ENCODE measurements at regions not wholly inside any gene's neighbourhood (a gene's known extent, or its start where the extent isn't known, plus 50 kb on each side); places are given as distances from the start of the nearest gene placed in this dataset.

GRCh38 chr3:87425056-87425455 is 148.7 kb upstream of the POU1F1 start:
- H3K4me1 ChIP-seq (ENCODE audit: control insufficient read depth, insufficient read depth, low read length): no peaks in the 10 kb centered on the region
- no peak overlapping the region for H3K4me3 ChIP-seq (ENCODE audit: low read depth, low read length)
- no peaks in the 10 kb centered on the region for H3K9me3 ChIP-seq (ENCODE audit: control insufficient read depth, insufficient read depth, low read length)
- H3K36me3 ChIP-seq (ENCODE audit: control insufficient read depth, insufficient read depth, low read length): no peaks in the 10 kb centered on the region
- no peak overlapping the region for H3K27ac ChIP-seq (ENCODE audit: low read depth, low read length)
- no peak overlapping the region for H3K9ac ChIP-seq (ENCODE audit: low read depth, low read length)
- no peaks in the 10 kb centered on the region for H3K27me3 ChIP-seq (ENCODE audit: control insufficient read depth, insufficient read depth, low read length)

- Histone ChIP-seq H3K9ac (ENCODE audit: low read depth, low read length) (no peak overlapping the region), H3K27ac (ENCODE audit: low read depth, low read length) (no peak overlapping the region), H3K36me3 (ENCODE audit: control insufficient read depth, insufficient read depth, low read length) (no peaks in the 10 kb centered on the region), H3K4me3 (ENCODE audit: low read depth, low read length) (no peak overlapping the region), H3K9me3 (ENCODE audit: control insufficient read depth, insufficient read depth, low read length) (no peaks in the 10 kb centered on the region), H3K27me3 (ENCODE audit: control insufficient read depth, insufficient read depth, low read length) (no peaks in the 10 kb centered on the region), H3K4me1 (ENCODE audit: control insufficient read depth, insufficient read depth, low read length) (no peaks in the 10 kb centered on the region)
These were observed 147.0 kb upstream of the POU1F1 start for GRCh38 chr3:87423336-87423735.

DNA sequence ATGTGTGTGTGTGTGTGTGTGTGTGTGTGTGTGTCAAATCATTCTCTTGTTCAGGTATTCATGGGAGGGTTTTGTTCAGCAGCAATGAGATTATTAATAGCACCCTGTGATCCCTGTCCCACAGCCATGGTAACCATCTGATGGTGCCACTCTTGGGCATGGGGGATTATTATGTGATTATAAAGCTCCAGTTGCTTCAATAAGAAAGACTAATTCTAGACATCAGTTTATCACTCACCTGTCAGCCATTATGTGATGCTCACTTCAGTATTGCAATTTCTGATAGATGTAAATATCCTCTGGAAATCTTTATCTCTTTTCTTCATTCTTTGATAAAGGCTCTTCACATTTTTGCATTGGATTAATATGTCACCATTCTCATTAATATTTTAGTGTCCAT is 145.9 kb upstream of the POU1F1 start:
- no peaks in the 10 kb centered on the region for H3K9me3 ChIP-seq (ENCODE audit: control insufficient read depth, insufficient read depth, low read length)
- H3K36me3 ChIP-seq (ENCODE audit: control insufficient read depth, insufficient read depth, low read length): no peaks in the 10 kb centered on the region
- no peaks in the 10 kb centered on the region for H3K27me3 ChIP-seq (ENCODE audit: control insufficient read depth, insufficient read depth, low read length)
- H3K4me3 ChIP-seq (ENCODE audit: low read depth, low read length): no peak overlapping the region
- no peak overlapping the region for H3K27ac ChIP-seq (ENCODE audit: low read depth, low read length)
- H3K9ac ChIP-seq (ENCODE audit: low read depth, low read length): no peak overlapping the region
- no peaks in the 10 kb centered on the region for H3K4me1 ChIP-seq (ENCODE audit: control insufficient read depth, insufficient read depth, low read length)

DNA sequence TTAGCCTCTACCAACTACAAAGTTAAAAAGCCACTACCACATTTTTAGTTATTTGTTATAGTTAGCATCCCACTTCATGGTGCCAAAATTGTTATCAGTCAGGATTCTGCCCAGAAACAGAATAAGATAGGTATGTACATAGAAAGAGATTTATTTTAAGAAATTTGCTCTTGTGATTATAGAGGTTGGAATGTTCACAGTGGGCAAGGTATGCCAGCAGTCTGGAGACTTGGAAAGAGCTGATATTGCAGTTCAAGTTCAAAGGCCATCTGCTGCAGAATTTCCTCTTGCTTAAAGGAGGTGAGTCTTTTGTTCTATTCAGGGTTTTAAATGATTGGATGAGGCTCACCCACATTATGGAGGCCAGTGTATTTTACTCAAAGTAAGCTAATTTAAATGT is 143.8 kb upstream of the POU1F1 start:
- no peaks in the 10 kb centered on the region for H3K36me3 ChIP-seq (ENCODE audit: control insufficient read depth, insufficient read depth, low read length)
- no peak overlapping the region for H3K27ac ChIP-seq (ENCODE audit: low read depth, low read length)

DNA sequence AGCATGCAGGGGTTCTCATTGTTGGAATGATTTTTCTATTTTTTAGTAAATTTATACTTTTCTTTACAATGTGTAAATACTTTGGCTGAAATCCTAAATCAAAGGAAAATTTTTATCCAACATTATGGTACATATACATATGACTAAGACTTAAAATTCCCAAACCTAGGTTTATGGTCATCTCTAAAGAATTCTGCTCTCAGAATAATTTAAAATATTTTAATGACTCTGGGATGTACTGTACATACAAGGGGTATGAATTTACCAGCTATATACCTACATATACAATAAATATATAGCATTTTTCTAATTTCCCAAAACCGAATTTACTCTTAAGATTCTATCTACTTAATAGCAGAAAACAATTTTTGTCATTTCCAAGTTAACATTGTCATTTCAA is 137.9 kb upstream of the POU1F1 start:
- H3K9ac ChIP-seq (ENCODE audit: low read depth, low read length): no peak overlapping the region
- H3K4me1 ChIP-seq (ENCODE audit: control insufficient read depth, insufficient read depth, low read length): no peaks in the 10 kb centered on the region
- H3K27me3 ChIP-seq (ENCODE audit: control insufficient read depth, insufficient read depth, low read length): no peaks in the 10 kb centered on the region
- H3K36me3 ChIP-seq (ENCODE audit: control insufficient read depth, insufficient read depth, low read length): no peaks in the 10 kb centered on the region
- no peaks in the 10 kb centered on the region for H3K9me3 ChIP-seq (ENCODE audit: control insufficient read depth, insufficient read depth, low read length)
- H3K4me3 ChIP-seq (ENCODE audit: low read depth, low read length): no peak overlapping the region
- H3K27ac ChIP-seq (ENCODE audit: low read depth, low read length): no peak overlapping the region

More for the DNA sequence above, 143.8 kb upstream of the POU1F1 start:
- no peaks in the 10 kb centered on the region for H3K27me3 ChIP-seq (ENCODE audit: control insufficient read depth, insufficient read depth, low read length)
- no peak overlapping the region for H3K9ac ChIP-seq (ENCODE audit: low read depth, low read length)
- H3K4me1 ChIP-seq (ENCODE audit: control insufficient read depth, insufficient read depth, low read length): no peaks in the 10 kb centered on the region
- no peak overlapping the region for H3K4me3 ChIP-seq (ENCODE audit: low read depth, low read length)
- H3K9me3 ChIP-seq (ENCODE audit: control insufficient read depth, insufficient read depth, low read length): no peaks in the 10 kb centered on the region

- Histone ChIP-seq H3K27ac (ENCODE audit: low read depth, low read length) (no peak overlapping the region), H3K4me1 (ENCODE audit: control insufficient read depth, insufficient read depth, low read length) (no peaks in the 10 kb centered on the region), H3K4me3 (ENCODE audit: low read depth, low read length) (no peak overlapping the region), H3K27me3 (ENCODE audit: control insufficient read depth, insufficient read depth, low read length) (no peaks in the 10 kb centered on the region), H3K9ac (ENCODE audit: low read depth, low read length) (no peak overlapping the region), H3K9me3 (ENCODE audit: control insufficient read depth, insufficient read depth, low read length) (no peaks in the 10 kb centered on the region), H3K36me3 (ENCODE audit: control insufficient read depth, insufficient read depth, low read length) (no peaks in the 10 kb centered on the region)
These were observed 137.4 kb upstream of the POU1F1 start for GRCh38 chr3:87413814-87414213.

DNA sequence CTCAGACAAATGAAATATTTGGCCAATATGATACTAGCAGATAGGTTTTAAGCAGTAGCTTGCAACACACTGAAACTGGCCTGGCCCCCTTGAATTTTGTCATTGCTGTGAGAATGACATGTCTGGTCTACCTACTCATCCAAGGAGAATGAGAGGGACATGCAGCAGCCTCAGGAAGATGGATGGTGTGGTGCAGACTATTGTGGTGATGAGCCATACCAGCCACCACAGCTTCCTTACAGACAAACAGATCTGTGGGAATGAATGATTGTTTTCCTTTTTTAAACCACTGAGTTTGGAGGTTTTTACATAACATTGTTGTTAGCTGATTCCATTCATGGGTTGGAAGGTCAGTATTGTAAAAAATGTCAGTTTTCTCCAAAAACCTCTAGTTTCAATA is 133.7 kb upstream of the POU1F1 start:
- H3K9me3 ChIP-seq (ENCODE audit: control insufficient read depth, insufficient read depth, low read length): no peaks in the 10 kb centered on the region
- H3K4me1 ChIP-seq (ENCODE audit: control insufficient read depth, insufficient read depth, low read length): no peaks in the 10 kb centered on the region
- H3K27me3 ChIP-seq (ENCODE audit: control insufficient read depth, insufficient read depth, low read length): no peaks in the 10 kb centered on the region
- no peak overlapping the region for H3K9ac ChIP-seq (ENCODE audit: low read depth, low read length)
- no peak overlapping the region for H3K27ac ChIP-seq (ENCODE audit: low read depth, low read length)
- no peaks in the 10 kb centered on the region for H3K36me3 ChIP-seq (ENCODE audit: control insufficient read depth, insufficient read depth, low read length)
- H3K4me3 ChIP-seq (ENCODE audit: low read depth, low read length): no peak overlapping the region

DNA sequence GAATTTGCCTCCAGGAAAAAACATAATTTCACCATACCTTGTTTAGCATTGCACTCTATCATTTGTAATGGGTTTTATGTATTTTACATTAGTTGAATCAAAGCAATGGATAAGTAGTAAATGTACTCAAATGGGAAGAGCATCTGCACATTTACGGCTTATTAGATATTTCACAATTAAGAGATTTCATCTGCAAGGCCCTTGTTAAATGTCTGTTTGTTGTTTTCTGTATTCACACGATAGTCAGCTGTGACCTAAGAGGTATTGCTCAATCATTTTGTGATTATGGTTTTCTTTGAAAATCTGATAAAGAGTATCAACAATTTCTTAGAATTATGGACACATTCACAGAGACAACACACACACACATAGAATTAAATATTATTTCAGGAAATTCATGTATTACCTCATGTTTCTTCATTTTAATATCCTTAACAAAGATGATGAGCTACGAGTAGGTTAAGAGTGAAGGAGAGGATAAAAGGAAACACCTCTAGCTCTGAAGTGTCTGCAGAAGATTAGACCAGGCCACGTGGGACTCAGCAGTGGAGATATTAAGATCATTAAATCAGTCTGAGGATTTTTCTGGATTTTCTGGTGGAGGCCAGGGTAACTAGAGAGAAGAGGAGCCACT is 121.9 kb upstream of the POU1F1 start:
- Histone ChIP-seq H3K4me1 (ENCODE audit: control insufficient read depth, insufficient read depth, low read length) (no peaks in the 10 kb centered on the region), H3K4me3 (ENCODE audit: low read depth, low read length) (no peak overlapping the region), H3K9me3 (ENCODE audit: control insufficient read depth, insufficient read depth, low read length) (no peaks in the 10 kb centered on the region), H3K36me3 (ENCODE audit: control insufficient read depth, insufficient read depth, low read length) (no peaks in the 10 kb centered on the region), H3K9ac (ENCODE audit: low read depth, low read length) (no peak overlapping the region), H3K27ac (ENCODE audit: low read depth, low read length) (no peak overlapping the region), H3K27me3 (ENCODE audit: control insufficient read depth, insufficient read depth, low read length) (no peaks in the 10 kb centered on the region)

DNA sequence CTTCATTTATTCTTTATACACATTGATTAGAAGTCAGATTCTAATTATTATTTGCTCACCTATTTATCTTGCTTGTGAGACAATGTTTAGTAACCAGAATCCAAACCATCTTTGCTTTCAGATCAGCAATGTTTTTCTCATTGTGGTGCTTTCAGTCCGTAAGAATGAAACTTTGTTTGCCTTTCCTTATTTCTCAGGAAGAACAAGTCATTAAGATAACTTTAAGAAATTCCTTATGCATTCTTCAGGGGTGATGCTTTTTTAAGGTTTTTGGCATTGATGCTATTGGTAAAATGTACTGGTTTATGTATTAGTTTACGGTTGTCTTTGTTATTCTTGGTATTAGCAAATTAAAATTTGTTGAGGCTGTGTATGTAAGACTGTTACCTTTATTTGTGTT is 120.8 kb upstream of the POU1F1 start:
- H3K9me3 ChIP-seq (ENCODE audit: control insufficient read depth, insufficient read depth, low read length): no peaks in the 10 kb centered on the region
- H3K27me3 ChIP-seq (ENCODE audit: control insufficient read depth, insufficient read depth, low read length): no peaks in the 10 kb centered on the region
- no peaks in the 10 kb centered on the region for H3K36me3 ChIP-seq (ENCODE audit: control insufficient read depth, insufficient read depth, low read length)
- H3K9ac ChIP-seq (ENCODE audit: low read depth, low read length): no peak overlapping the region
- no peak overlapping the region for H3K4me3 ChIP-seq (ENCODE audit: low read depth, low read length)
- no peaks in the 10 kb centered on the region for H3K4me1 ChIP-seq (ENCODE audit: control insufficient read depth, insufficient read depth, low read length)
- no peak overlapping the region for H3K27ac ChIP-seq (ENCODE audit: low read depth, low read length)

DNA sequence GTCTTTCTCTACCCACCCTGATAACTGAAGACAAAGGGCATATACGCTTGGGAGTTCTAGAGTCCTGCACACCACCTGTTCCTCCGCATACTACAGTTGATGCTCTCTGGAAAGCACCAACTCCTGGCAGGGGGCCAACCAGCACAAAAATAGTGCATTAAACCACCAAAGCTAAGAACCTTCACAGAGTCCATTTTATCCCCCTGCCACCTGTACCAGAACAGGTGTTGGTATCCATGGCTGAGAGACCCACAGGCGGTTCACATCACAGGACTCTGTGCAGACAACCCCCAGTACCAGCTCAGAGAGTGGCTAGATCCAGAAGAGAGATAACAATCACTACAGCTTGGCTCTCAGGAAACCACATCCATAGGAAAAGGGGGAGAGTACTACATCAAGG is 114.4 kb upstream of the POU1F1 start:
- Histone ChIP-seq H3K27me3 (ENCODE audit: control insufficient read depth, insufficient read depth, low read length) (no peaks in the 10 kb centered on the region), H3K9me3 (ENCODE audit: control insufficient read depth, insufficient read depth, low read length) (no peaks in the 10 kb centered on the region)

DNA sequence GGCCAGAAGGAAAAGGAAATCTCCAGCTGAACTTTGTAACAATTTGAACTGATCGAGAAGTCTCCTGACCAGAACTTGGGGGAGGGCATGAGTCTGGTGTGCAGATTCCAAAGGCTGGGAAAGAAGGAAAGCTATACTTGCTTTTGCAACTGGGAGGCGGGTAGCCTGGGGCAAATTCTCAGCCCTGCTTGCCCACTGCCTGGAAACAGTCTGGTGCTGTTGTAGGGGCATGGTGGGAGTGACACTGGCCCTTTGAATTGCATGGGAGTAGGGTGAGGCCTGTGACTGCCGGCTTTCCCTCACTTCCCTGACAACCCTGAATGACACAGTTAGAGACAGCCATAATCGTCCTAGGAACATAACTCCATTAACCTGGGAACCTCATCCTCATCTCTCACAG is 114.0 kb upstream of the POU1F1 start:
- Histone ChIP-seq H3K27me3 (ENCODE audit: control insufficient read depth, insufficient read depth, low read length) (no peaks in the 10 kb centered on the region), H3K4me1 (ENCODE audit: control insufficient read depth, insufficient read depth, low read length) (no peaks in the 10 kb centered on the region), H3K9ac (ENCODE audit: low read depth, low read length) (no peak overlapping the region), H3K4me3 (ENCODE audit: low read depth, low read length) (no peak overlapping the region), H3K27ac (ENCODE audit: low read depth, low read length) (no peak overlapping the region), H3K9me3 (ENCODE audit: control insufficient read depth, insufficient read depth, low read length) (no peaks in the 10 kb centered on the region), H3K36me3 (ENCODE audit: control insufficient read depth, insufficient read depth, low read length) (no peaks in the 10 kb centered on the region)

More for the DNA sequence above, 114.4 kb upstream of the POU1F1 start:
- H3K9ac ChIP-seq (ENCODE audit: low read depth, low read length): no peak overlapping the region
- H3K4me3 ChIP-seq (ENCODE audit: low read depth, low read length): no peak overlapping the region
- no peak overlapping the region for H3K27ac ChIP-seq (ENCODE audit: low read depth, low read length)
- no peaks in the 10 kb centered on the region for H3K4me1 ChIP-seq (ENCODE audit: control insufficient read depth, insufficient read depth, low read length)
- H3K36me3 ChIP-seq (ENCODE audit: control insufficient read depth, insufficient read depth, low read length): no peaks in the 10 kb centered on the region
